GM12878 (cell line): ENCODE measurements at regions not wholly inside any gene's neighbourhood (a gene's known extent, or its start where the extent isn't known, plus 50 kb on each side); places are given as distances from the start of the nearest gene placed in this dataset.

Source experiments
- BCLAF1 ChIP-seq: fragments of 450-650 bp; IDR thresholded peaks from 2 replicates; pipeline ENCODE4 v1.6.1; 2017; ENCODE audit warnings: antibody characterized with exemption, mild to moderate bottlenecking, moderate library complexity
- BHLHE40 ChIP-seq, 2 experiments: fragments of 450-650 bp in 1 of 2; IDR thresholded peaks; 2 replicates each; pipeline ENCODE4 v1.6.1; 2011 to 2017; ENCODE audit warnings: low read depth in 2 of 2, borderline replicate concordance in 1 of 2, improper control_type of control experiment in 1 of 2, low read length in 1 of 2, mild to moderate bottlenecking in 1 of 2
- CBFB ChIP-seq: IDR thresholded peaks from 2 replicates; pipeline ENCODE4 v1.6.1; 2016; ENCODE audit warnings: antibody characterized with exemption, low read depth
- CHD4 ChIP-seq: fragments of 200-600 bp; sonication (generic); IDR thresholded peaks from 2 replicates; pipeline ENCODE4 v1.6.1; 2016; ENCODE audit warnings: mild to moderate bottlenecking
- CREB1 ChIP-seq: IDR thresholded peaks from 2 replicates; pipeline ENCODE4 v1.6.1; 2012; ENCODE audit warnings: low read depth, mild to moderate bottlenecking, inconsistent platforms
- CTCF ChIP-seq, 3 experiments: IDR thresholded peaks in 2 of 3; conservative IDR thresholded peaks in 1 of 3; 2 replicates each; pipeline ENCODE4 v1.5.1; 2011; ENCODE audit warnings: low read depth in 3 of 3, low read length in 3 of 3, mild to moderate bottlenecking in 3 of 3, control low read depth in 2 of 3, moderate library complexity in 2 of 3, inconsistent platforms in 1 of 3, mixed read lengths in 1 of 3; ENCODE audit not compliant: control insufficient read depth in 2 of 3, insufficient read depth in 1 of 3; ENCODE audit errors: extremely low read depth in 1 of 3
- NBN ChIP-seq: fragments of 450-650 bp; IDR thresholded peaks from 2 replicates; pipeline ENCODE4 v1.6.1; 2016
- POLR2AphosphoS5 ChIP-seq: IDR thresholded peaks from 2 replicates; pipeline ENCODE4 v1.6.1; 2011; ENCODE audit warnings: mild to moderate bottlenecking, low read length, inconsistent platforms
- SUZ12 ChIP-seq: fragments of 200-600 bp; sonication (generic); IDR thresholded peaks from one replicate; pipeline ENCODE4 v1.6.1; 2018; ENCODE audit warnings: antibody characterized with exemption, mild to moderate bottlenecking; ENCODE audit not compliant: unreplicated experiment
- TAF1 ChIP-seq: IDR thresholded peaks from 2 replicates; pipeline ENCODE4 v1.6.1; 2011; ENCODE audit warnings: mild to moderate bottlenecking, low read depth, low read length, borderline replicate concordance
- TCF7 ChIP-seq: IDR thresholded peaks from 2 replicates; pipeline ENCODE4 v1.6.1; 2014; ENCODE audit warnings: antibody characterized with exemption, borderline replicate concordance

- TF ChIP-seq BCLAF1 (no peak), CTCF (IDR thresholded peaks at IDR 0.05 in 2 of 3, conservative IDR thresholded peaks at IDR 0.05 in 1 of 3; ENCODE audit: control insufficient read depth in 2 of 3, extremely low read depth in 1 of 3, insufficient read depth in 1 of 3, low read depth in 3 of 3, low read length in 3 of 3) (no peak), CHD4 (no peak), TCF7 (no peak), TAF1 (no peak), NBN (no peak), SUZ12 (no peak), POLR2AphosphoS5 (no peak), BHLHE40 (IDR thresholded peaks at IDR 0.05; ENCODE audit: borderline replicate concordance in 1 of 2, low read depth in 2 of 2, low read length in 1 of 2) (no peak), CBFB (no peak), CREB1 (no peak)
These were observed 971.2 kb upstream of the SEL1L start for GRCh38 chr14:82504894-82505293.
